ENCODE measurements at regions not wholly inside any gene's neighbourhood (a gene's known extent, or its start where the extent isn't known, plus 50 kb on each side); places are given as distances from the start of the nearest gene placed in this dataset.

GRCh38 chr3:165382672-165383071, 186.5 kb upstream of the SLITRK3 start:
- FAIRE-seq (no peak), DNase-seq (ENCODE audit: insufficient read length, low spot score) (no peak)
- no peak for TF ChIP-seq CTCF (IDR thresholded peaks at IDR 0.05; ENCODE audit: insufficient read depth, missing control alignments)

GRCh38 chr3:165378761-165379160, 182.6 kb upstream of the SLITRK3 start:
- TF ChIP-seq CTCF (IDR thresholded peaks at IDR 0.05; ENCODE audit: insufficient read depth, missing control alignments), result no peak
- FAIRE-seq, result no peak
- DNase-seq (ENCODE audit: insufficient read length, low spot score), result no peak

- no peak for FAIRE-seq
- DNase-seq (ENCODE audit: insufficient read length, low spot score), result no peak
- TF ChIP-seq CTCF (IDR thresholded peaks at IDR 0.05; ENCODE audit: insufficient read depth, missing control alignments), result no peak
Measured at GRCh38 chr3:165359005-165359404, 162.8 kb upstream of the SLITRK3 start.

GRCh38 chr3:165355316-165355715, 159.1 kb upstream of the SLITRK3 start:
- no peak for FAIRE-seq
- no peak for DNase-seq (ENCODE audit: insufficient read length, low spot score)
- TF ChIP-seq CTCF (IDR thresholded peaks at IDR 0.05; ENCODE audit: insufficient read depth, missing control alignments), result no peak

- no peak for DNase-seq (ENCODE audit: insufficient read length, low spot score)
- no peak for FAIRE-seq
- no peak for TF ChIP-seq CTCF (IDR thresholded peaks at IDR 0.05; ENCODE audit: insufficient read depth, missing control alignments)
Measured at GRCh38 chr3:165347526-165347925, 151.3 kb upstream of the SLITRK3 start.

GRCh38 chr3:165346503-165346902, 150.3 kb upstream of the SLITRK3 start:
- no peak for TF ChIP-seq CTCF (IDR thresholded peaks at IDR 0.05; ENCODE audit: insufficient read depth, missing control alignments)
- FAIRE-seq, result no peak
- DNase-seq (ENCODE audit: insufficient read length, low spot score), result no peak

GRCh38 chr3:165343185-165343584, 147.0 kb upstream of the SLITRK3 start:
- FAIRE-seq (no peak), DNase-seq (ENCODE audit: insufficient read length, low spot score) (no peak)
- no peak for TF ChIP-seq CTCF (IDR thresholded peaks at IDR 0.05; ENCODE audit: insufficient read depth, missing control alignments)
